ENCODE measurements at regions not wholly inside any gene's neighbourhood (a gene's known extent, or its start where the extent isn't known, plus 50 kb on each side); places are given as distances from the start of the nearest gene placed in this dataset.

- no peak for DNase-seq (ENCODE audit: low spot score)
Observed at GRCh38 chr3:174403831-174404230, 455.3 kb upstream of the NAALADL2 start.

DNA sequence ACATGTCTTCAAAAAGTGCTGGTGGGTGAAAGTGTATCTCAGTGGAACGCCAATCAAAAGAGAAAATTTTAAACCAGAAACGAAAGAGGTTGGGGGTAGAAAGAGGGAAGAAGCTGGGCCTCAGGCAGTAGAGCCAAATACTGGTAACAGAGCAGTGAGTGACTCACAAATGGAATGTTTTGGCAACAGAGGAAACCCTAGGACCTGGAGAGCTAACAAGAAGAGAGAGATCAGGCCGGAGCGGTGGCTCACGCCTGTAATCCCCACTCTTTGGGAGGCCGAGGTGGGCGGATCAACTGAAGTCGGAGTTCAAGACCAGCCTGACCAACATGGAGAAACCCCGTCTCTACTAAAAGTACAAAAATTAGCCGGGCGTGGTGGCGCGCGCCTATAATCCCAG lies 450.8 kb upstream of the NAALADL2 start:
- no peak for DNase-seq (ENCODE audit: low spot score)

DNA sequence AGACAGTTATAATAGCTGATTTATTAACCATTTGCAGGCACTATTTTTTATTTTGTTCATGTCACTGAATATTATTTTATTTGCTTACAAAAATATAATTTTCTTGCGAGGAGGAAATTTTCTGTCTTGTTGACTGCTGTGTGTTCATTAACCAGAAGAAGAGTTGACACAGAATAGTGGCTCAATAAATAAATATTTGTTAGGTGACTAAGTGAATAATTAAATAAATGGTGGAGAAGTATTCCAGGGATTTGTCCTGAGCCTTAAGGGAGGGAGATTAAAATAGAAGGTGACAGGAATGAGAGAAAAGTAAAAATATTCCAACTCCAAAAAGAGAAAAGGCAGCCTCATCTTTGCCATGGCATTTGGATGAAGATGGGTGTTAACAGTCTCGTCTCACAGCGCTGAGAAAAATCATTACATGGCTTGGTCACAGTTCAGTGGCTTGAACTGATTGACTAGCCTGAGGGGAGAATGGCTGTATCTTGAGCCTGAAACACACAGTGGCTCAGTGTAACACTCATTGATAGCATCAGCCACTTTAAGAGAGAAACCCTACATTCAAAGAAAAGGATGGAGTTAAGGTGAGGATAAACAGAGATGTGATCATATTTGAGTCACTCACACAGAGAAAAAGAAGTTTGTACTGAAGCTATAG lies 449.9 kb upstream of the NAALADL2 start:
- no peak for DNase-seq (ENCODE audit: low spot score)

DNA sequence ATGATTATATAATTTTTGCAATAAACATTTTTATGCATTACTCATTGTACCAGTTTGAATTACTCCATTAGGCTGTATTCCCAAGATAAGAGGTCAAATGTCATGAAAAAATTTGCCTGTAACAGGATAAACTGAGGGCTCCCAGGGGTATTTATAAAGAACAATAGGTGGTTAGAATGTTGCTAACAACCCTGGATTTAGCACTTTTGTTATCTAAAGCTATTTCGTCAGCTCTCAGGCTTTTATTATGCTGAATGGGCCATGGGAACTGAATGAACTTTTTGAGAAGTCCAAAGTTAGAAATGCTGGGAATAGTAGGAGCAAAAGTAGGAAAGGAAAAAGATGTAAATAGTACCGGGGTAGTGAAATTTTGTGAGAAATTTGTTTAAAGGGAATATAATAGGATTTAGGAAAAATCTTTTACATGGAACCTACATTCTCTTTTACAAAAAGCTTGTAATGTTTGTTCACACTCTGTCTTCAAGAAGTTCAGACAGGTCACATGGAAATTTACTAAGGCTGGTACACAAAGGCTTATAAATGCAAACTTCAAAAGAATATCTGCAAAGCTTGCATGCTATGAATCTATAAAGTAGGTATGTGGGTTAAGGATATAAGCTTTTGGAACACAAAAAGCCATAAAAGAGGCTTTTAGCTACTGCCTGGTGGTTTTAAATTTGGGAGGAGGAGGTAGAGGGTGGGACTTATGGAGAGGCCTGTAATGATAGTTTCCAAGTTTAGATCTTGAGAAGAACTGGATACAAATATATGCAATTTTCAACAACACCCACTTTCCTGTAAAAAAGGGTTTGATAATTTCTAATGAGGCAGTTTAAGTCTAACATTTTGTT lies 445.8 kb upstream of the NAALADL2 start:
- DNase-seq (ENCODE audit: low spot score), result no peak

DNA sequence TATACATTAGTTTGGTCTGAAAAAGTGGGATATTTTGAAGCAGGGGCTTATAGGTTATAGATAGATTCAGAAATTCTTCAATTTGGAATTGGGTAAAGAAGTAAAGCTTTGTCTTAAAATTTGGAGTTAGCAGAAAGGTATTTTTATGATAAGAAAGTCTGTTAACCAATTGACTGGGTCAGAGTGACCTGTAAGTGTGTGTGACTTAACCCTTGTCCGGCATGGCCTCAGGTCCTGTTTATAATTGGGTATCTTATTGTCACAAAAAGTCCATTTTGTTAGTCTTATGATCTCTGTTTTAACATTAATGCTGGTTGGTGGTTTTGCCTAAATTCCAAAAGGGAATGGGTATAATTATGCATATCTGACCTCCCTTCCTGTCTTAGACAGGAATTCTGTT lies 444.2 kb upstream of the NAALADL2 start:
- no peak for DNase-seq (ENCODE audit: low spot score)

DNA sequence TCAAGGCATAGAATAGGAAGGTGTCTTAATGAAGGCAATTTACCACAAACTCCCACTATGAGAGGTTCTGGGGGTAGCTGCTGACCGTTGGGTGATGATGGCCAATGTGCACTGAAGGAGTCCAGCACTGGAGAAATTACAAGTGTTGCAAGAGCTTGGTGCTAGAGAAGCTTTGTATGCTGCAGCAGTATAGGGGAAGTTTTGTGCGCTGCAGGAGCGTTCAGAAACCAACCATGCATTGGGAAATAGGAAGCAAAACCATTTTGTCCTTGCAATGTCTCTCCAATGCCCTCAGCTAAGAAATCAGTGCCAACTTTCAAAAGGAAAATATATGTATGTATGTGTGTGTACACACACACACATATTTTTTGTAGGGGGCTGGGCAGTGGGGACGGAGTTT lies 441.6 kb upstream of the NAALADL2 start:
- no peak for DNase-seq (ENCODE audit: low spot score)

GRCh38 chr3:174419216-174419615 lies 439.9 kb upstream of the NAALADL2 start:
- DNase-seq (ENCODE audit: low spot score), result no peak

DNA sequence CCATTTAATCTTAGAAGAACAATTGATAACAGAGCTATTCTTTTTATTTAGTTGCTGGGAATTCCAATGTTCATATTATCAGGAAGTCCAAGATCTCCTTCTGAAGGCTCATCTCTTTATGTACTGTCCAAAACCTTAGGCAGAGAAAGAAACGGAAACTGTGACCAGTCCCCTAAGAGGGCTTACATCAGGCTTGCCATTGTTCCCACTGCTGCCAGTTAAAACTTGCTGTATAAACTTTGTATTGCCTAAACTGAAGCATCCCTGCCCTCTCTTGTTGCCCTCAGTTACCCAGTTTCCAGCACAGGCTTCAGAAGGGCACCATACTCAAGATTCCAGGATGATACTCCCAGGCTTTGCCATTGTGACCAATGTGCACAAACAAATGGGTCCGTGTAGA lies 435.2 kb upstream of the NAALADL2 start:
- DNase-seq (ENCODE audit: low spot score), result no peak

GRCh38 chr3:174424656-174425055 lies 434.5 kb upstream of the NAALADL2 start:
- no peak for DNase-seq (ENCODE audit: low spot score)

- no peak for DNase-seq (ENCODE audit: low spot score)
Observed at GRCh38 chr3:174425422-174425821, 433.7 kb upstream of the NAALADL2 start.

GRCh38 chr3:174430986-174431385 lies 428.1 kb upstream of the NAALADL2 start:
- no peak for DNase-seq (ENCODE audit: low spot score)

DNA sequence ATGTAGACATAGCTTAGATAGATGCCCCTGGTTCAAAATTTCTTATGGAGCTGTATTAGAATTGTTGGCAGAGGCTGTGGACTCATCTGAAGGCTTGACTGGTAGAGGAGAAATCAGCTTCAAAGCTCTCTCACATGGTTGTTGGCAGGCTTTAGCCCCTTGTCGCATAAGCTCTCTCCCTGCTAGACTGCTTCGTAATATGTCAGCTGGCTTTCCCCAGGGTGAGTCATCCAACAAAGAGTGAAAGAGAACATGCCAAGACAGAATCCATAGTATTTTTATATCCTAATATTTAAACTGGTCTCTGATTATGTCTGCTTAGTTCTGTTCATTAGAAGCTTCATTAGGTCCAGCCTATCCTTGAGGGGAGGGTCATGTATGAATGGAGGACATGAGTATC lies 427.4 kb upstream of the NAALADL2 start:
- no peak for DNase-seq (ENCODE audit: low spot score)

DNA sequence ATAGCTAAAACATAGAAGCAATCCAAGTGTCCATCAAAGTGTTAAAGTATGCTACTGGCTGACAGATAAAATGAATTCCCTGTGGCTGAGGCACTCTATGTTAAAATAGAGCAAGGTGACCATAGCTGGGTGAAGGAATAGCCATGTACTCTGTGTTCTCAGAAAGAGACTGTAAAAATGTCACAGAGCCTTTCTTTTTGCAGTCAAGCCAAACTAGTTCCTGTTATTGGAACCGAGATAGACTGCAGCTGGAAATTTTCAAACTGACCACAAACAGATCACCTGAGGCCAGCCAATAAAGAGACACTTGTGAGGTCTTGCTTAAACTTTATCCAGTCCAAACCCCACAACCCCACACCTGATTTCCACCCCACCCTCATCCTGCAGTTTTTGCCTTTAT lies 422.8 kb upstream of the NAALADL2 start:
- DNase-seq (ENCODE audit: low spot score), result no peak

DNA sequence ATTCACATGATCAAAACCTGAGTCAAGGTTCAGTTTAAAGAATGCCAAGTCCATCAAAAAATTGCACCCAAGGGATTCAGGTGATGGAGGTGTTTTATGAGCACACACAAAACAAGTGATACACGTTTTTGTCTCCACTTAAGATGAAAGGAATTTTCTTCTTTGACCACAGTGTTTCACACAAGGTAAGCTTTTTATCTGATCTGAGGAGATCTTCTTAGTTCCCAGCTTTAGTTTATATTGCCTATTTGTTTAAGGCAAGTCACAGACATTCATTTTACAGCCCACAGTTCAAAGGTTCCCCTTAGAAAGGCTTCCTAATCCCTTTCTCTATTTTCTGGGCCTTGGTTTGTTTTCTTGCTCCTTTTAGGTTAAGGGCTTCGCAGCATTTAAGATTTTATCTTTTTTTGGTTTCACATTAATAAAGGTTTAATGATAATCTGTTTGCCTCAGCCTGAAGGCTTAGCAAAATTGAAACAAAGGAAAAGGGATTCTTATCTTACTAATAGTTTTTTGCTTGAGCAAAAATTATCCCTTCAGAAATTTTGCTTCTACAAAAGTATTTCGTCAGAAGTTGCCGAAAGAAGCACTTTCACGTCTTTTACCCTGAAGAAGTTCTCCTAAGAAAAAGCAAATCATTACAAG lies 420.5 kb upstream of the NAALADL2 start:
- no peak for DNase-seq (ENCODE audit: low spot score)

GRCh38 chr3:174439331-174440252 lies 419.5 kb upstream of the NAALADL2 start:
- no peak for DNase-seq (ENCODE audit: low spot score)

- no peak for DNase-seq (ENCODE audit: low spot score)
Observed at GRCh38 chr3:174440253-174440701, 418.9 kb upstream of the NAALADL2 start.

GRCh38 chr3:174440741-174441587 lies 418.2 kb upstream of the NAALADL2 start:
- peak; percentile 90 for DNase-seq (ENCODE audit: low spot score)

GRCh38 chr3:174441588-174442301 lies 417.4 kb upstream of the NAALADL2 start:
- DNase-seq (ENCODE audit: low spot score), result no peak

- no peak for DNase-seq (ENCODE audit: low spot score)
Observed at GRCh38 chr3:174442302-174442682, 416.8 kb upstream of the NAALADL2 start.

DNA sequence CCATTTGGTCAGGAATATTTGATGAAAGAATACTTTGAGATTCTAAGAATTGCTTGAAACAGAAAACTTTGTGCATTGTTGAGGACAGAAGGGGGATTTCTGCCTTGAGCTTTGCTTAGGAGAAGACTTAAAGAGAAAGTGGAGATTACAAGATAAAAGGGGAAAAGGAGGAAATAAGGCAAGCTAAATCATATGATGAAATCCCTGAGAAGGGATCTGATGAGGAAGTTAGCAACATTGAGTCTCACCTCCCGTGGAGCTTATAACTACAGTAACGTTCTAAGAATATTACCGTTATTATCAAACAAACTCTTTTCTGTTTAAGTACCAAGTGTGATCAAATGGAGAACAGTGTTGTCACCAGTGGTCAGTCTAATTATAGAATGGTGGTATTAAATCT lies 414.7 kb upstream of the NAALADL2 start:
- DNase-seq (ENCODE audit: low spot score), result no peak
